HG03439 (cell line): ENCODE measurements at regions not wholly inside any gene's neighbourhood (a gene's known extent, or its start where the extent isn't known, plus 50 kb on each side); places are given as distances from the start of the nearest gene placed in this dataset.

ENCODE experiments used
- ATAC-seq: cut with Tn5 transposase; IDR thresholded peaks from one replicate; pipeline ENCODE4 v1.9.1; 2021; ENCODE audit warnings: mild to moderate bottlenecking, moderate library complexity; ENCODE audit not compliant: unreplicated experiment

GRCh38 chr10:6888434-6888833 lies 308.4 kb upstream of the PRKCQ start:
- ATAC-seq: no peak

- no peak for ATAC-seq
Observed at GRCh38 chr10:6885284-6885683, 305.2 kb upstream of the PRKCQ start.

- no peak for ATAC-seq
Observed at GRCh38 chr10:6881987-6882386, 301.9 kb upstream of the PRKCQ start.

GRCh38 chr10:6877722-6878392 lies 297.8 kb upstream of the PRKCQ start:
- no peak for ATAC-seq

GRCh38 chr10:6877336-6877721 lies 297.3 kb upstream of the PRKCQ start:
- no peak for ATAC-seq

GRCh38 chr10:6875269-6875865 lies 295.3 kb upstream of the PRKCQ start:
- ATAC-seq: no peak

GRCh38 chr10:6871128-6871527 lies 291.1 kb upstream of the PRKCQ start:
- ATAC-seq: no peak

- no peak for ATAC-seq
Observed at GRCh38 chr10:6868036-6868725, 288.1 kb upstream of the PRKCQ start.

GRCh38 chr10:6866757-6867156 lies 286.7 kb upstream of the PRKCQ start:
- no peak for ATAC-seq

- ATAC-seq: no peak
Observed at GRCh38 chr10:6864142-6864541, 284.1 kb upstream of the PRKCQ start.

GRCh38 chr10:6863381-6863780 lies 283.3 kb upstream of the PRKCQ start:
- no peak for ATAC-seq

- ATAC-seq: no peak
Observed at GRCh38 chr10:6850452-6850851, 270.4 kb upstream of the PRKCQ start.

GRCh38 chr10:6847561-6847960 lies 267.5 kb upstream of the PRKCQ start:
- no peak for ATAC-seq

- ATAC-seq: no peak
Observed at GRCh38 chr10:6843894-6844650, 264.0 kb upstream of the PRKCQ start.

GRCh38 chr10:6843481-6843881 lies 263.4 kb upstream of the PRKCQ start:
- ATAC-seq: no peak

- no peak for ATAC-seq
Observed at GRCh38 chr10:6842722-6843121, 262.6 kb upstream of the PRKCQ start.

- no peak for ATAC-seq
Observed at GRCh38 chr10:6841761-6842160, 261.7 kb upstream of the PRKCQ start.

GRCh38 chr10:6840766-6841165 lies 260.7 kb upstream of the PRKCQ start:
- ATAC-seq: no peak

GRCh38 chr10:6840201-6840691 lies 260.2 kb upstream of the PRKCQ start:
- ATAC-seq: no peak

GRCh38 chr10:6838118-6838517 lies 258.0 kb upstream of the PRKCQ start:
- no peak for ATAC-seq

- ATAC-seq: no peak
Observed at GRCh38 chr10:6833458-6834011, 253.5 kb upstream of the PRKCQ start.
